HG03469 (cell line): ENCODE measurements at regions not wholly inside any gene's neighbourhood (a gene's known extent, or its start where the extent isn't known, plus 50 kb on each side); places are given as distances from the start of the nearest gene placed in this dataset.

Experiments used
- ATAC-seq: cut with Tn5 transposase; IDR thresholded peaks from one replicate; pipeline ENCODE4 v1.9.1; 2021; ENCODE audit warnings: mild to moderate bottlenecking, moderate library complexity, moderate number of reproducible peaks; ENCODE audit not compliant: unreplicated experiment

DNA sequence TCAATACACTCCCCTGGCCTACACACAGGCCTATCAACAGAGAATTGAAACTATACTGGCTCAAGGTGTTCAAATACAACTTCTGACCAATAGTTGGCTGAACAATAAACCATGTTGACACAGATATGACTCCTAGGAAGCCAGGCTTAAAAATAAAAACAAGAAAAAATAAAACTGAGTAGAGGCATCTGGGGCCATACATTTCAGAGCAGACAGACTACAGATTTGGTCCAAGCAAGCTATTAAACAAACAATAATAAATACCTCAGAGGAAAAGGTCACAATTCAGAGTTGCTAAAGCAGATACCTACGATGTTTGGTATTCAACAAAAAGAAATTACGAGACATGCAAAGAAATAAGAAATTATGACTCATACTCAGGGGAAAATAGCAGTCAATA, 132.8 kb upstream of the ACVR2A start:
- no peak for ATAC-seq

DNA sequence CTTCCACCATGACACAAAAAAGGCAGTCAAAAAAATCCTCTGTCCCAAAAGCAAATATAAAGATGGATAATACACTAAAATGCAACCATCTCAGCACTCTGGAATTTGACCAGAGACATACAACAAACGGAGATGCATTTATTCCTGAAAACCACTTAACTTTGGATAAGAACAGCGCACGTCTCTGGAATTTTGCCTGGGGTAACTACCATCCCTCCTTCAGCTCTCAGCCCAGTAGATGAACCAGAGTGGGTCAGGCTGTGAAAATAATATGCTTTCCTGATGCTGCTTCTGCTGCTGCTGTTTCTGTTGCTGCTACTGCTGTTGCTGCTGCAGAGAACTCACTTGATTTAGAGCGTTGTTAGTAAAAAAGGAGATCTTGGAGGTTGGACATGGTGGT, 133.8 kb upstream of the ACVR2A start:
- no peak for ATAC-seq

GRCh38 chr2:147709655-147710054, 135.2 kb upstream of the ACVR2A start:
- no peak for ATAC-seq

GRCh38 chr2:147703171-147703570, 141.7 kb upstream of the ACVR2A start:
- ATAC-seq: no peak

GRCh38 chr2:147698166-147698565, 146.7 kb upstream of the ACVR2A start:
- no peak for ATAC-seq

DNA sequence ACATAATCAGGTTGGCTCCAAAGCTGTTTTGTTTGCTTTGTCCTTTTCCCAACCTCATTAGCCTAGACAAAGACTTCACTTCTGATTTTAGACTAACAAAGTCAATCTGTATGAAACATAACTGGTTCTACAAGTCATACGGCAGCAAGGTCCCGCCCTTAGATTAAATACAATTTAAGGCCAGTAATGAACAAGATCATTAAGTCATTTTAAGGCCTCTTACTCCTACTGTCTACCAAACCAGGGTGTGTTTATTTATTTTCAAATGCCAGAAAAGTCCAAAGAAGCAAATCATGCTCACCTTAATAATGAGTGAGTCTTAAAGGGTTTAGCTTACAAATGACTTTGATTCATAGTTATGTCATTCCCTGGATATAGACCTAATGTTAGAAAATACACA, 148.4 kb upstream of the ACVR2A start:
- ATAC-seq: no peak

GRCh38 chr2:147689220-147689909, 155.5 kb upstream of the ACVR2A start:
- peak; percentile 100 for ATAC-seq

- no peak for ATAC-seq
These were observed 156.6 kb upstream of the ACVR2A start for GRCh38 chr2:147688242-147688641.

DNA sequence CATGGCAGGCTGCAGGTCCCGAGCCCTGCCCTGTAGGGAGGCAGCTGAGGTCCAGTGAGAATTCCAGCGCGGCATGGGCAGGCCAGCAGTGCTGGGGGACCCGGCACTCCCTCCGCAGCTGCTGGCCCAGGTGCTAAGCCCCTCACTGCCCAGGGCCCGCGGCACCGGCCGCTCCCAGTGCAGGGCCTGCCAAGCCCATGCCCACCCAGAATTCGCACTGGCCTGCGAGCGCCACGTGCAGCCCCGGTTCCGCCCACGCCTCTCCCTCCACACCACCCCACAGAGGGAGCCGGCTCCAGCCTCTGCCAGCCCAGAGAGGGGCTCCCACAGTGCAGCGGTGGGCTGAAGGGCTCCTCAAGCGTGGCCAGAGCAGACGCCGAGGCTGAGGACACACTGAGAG, 158.5 kb upstream of the ACVR2A start:
- ATAC-seq: no peak

GRCh38 chr2:147684903-147685302, 159.9 kb upstream of the ACVR2A start:
- no peak for ATAC-seq

DNA sequence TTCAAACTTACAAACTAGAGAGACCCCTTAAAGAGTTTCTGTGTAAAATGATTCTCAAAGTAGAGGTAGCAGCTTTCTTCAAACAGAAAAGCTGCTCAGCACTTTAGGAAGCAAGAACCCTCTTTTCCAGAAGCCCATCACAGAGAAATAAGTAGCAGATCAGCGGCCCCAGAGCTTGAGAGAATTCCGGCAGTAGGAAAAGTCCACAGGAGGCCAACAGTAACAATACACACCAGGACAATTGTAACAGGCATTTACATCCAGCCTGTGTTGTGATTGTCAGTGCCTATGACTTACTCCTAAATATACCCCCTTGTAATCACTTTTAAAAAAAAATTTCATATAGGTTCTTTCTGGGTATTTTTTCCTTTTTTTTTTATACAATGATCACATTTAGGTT, 161.4 kb upstream of the ACVR2A start:
- no peak for ATAC-seq

- no peak for ATAC-seq
These were observed 163.7 kb upstream of the ACVR2A start for GRCh38 chr2:147681093-147681492.

GRCh38 chr2:147679955-147680531, 164.8 kb upstream of the ACVR2A start:
- ATAC-seq: no peak

DNA sequence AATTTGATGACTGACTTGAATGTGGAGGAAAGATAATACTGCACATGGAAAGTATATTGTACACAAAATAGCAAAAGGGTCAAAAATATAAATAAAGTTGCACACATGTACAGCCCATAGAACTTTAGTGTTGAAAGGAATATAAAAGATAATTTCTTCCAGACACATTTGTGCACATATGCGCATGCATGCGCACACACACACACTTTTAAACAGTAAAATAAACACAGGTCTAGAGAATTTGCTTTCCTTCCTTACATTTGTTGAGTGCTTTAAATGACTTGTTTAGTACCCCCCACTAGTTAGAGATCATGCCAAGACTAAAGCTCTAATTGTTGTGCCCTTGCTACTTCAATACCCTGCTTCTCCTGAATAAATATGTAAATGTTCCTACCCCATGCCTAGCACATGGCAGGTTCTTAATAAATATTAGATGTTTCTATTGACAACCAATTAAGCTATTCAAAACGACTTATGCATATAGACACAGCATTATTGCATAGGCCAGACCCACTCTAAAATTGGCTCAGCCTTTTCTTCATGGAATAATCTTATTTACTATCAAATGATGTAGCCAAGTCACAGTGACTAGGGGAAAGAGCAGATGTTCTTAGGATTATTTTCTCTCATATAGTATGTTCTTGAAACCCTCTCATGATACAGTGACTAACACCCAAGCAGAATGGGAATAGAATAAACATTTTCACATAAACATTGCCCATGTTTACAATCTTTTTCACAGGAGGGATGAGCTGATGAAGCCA, 165.5 kb upstream of the ACVR2A start:
- ATAC-seq: no peak

DNA sequence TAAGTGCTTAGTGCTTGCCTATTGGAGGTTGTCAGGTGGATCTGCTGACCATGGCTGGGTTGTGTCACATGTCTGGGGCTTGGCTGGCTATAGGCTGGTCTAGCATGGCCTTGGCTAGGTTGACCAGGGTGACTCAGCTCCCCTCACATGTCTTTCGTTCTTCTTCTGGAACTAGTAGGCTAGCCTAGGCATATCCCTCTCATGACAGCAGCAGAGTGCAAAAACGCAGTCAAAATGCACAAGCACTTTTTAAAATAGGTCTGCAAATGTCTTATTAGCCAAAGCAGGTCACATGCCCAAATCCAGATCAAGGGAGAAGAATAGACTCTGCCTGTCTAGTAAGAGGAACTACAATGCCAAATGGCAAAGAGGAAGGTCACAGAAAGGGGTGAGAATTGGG, 179.7 kb upstream of the ACVR2A start:
- ATAC-seq: no peak

DNA sequence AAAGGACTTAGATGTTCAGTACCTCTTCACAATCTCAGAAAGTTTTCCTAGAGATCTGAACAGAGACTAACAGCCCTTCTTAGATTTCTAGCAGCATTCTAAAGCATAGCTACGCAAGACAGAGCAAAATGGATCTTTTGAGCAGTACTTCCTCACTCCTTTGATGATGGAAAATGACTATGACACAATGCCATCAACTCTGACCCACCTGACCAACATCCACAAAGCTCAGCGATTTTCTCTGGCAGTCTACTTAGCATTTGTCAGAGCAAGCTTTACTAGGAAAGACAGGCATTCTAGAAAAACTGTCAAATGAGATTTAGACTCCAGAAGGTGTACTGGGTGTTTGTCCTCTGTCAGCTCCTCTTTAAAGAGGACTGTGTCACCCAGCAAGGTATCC, 180.9 kb upstream of the ACVR2A start:
- ATAC-seq: no peak

DNA sequence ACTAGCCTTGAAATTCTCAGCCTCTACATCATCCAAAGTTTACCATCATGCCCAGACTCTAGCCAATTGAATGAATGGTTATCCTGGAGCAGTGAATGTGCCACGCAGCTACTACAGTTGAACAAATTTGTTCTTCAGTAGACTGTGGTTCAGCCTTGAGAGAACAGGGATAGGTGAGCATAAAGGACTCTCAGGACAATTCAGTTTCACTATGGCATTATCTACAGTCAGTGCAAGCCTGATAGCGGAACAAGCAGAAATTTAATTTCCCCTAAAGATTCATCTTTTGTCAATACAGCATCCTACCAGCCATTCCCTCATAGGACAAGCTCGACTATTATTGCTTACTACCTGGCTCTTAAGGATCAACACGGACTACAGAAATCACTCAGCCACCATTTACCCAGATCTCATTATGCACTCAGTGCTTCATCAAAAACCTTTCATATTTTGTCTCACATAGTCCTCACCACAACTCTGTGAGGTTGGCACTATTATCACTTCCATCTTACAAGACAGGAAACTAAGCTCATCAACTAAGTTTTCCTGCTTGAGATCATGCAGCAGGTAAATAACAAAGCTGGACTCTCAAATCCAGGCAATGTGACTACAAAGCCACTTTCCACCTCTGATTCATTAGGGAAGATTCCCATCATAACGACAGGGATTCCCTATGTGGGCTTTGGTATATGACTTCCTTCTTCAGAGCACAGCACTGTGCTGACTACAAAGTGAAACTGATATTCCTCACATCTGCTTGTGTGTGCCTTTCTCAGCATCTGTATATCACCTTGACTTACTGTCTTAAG, 181.5 kb upstream of the ACVR2A start:
- ATAC-seq: peak; percentile 75

DNA sequence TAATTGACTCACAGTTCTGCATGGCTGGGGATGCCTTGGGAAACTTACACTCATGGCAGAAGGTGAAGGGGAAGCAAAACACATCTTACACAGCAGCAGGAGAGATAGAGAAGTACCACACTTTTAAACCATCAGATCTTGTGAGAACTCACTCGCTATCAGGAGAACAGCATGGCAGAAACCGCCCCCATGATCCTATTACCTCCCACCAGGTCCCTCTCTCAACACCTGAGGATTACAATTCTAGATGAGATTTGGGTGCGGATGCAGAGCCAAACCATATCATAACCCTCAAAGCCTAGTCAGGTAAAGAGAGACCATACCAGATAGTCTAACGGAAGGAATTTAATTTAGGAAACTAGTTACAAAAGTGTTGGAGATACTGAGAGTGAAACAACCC, 182.6 kb upstream of the ACVR2A start:
- no peak for ATAC-seq

GRCh38 chr2:147660680-147661079, 184.1 kb upstream of the ACVR2A start:
- no peak for ATAC-seq

DNA sequence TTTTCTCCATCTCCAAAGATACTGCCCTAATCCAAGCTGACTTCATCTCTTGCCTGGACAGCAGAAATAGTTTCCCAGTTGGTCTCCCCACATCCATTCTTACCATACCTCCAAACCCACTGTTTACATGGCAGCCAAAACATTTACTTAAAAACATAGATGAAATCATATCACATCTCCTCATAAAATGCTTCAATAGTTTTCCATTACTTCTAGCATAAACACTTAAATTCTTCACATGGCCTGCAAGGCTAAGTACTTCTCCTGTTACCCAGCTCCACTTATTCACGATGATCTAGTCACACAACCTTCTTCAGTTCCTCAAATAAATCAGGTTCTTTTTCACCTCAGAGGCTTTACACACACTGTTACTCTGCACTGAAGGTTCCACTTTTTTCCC, 185.8 kb upstream of the ACVR2A start:
- peak; percentile 29 for ATAC-seq
